GM13977 (cell line): ENCODE measurements at regions not wholly inside any gene's neighbourhood (a gene's known extent, or its start where the extent isn't known, plus 50 kb on each side); places are given as distances from the start of the nearest gene placed in this dataset.
"Not testable (repeated sequence)": the region's sequence is repeated elsewhere in the genome, so short reads cannot be mapped to it uniquely, and the experiment has no call there.

ENCODE experiments used
- DNase-seq: peaks from one replicate; pipeline ENCODE4 v3.0.0; 2012; ENCODE audit warnings: low spot score
- in situ Hi-C: fragments of 300-500 bp; cut with MboI; formaldehyde crosslinking; loops from one replicate; pipeline ENCODE4 v1.12.0; 2022; ENCODE audit warnings: low sequenced_read_pairs, low pct_unique_long_range_greater_than_20kb, mixed read lengths, inconsistent platforms; ENCODE audit not compliant: unreplicated experiment
- TF ChIP-seq, protein P1 (sequence below): IDR thresholded peaks from 2 replicates; pipeline ENCODE4 v1.5.1; 2012; ENCODE audit warnings: mild to moderate bottlenecking, control low read depth; ENCODE audit not compliant: insufficient read depth; ENCODE audit errors: extremely low read depth, missing control alignments

DNA sequence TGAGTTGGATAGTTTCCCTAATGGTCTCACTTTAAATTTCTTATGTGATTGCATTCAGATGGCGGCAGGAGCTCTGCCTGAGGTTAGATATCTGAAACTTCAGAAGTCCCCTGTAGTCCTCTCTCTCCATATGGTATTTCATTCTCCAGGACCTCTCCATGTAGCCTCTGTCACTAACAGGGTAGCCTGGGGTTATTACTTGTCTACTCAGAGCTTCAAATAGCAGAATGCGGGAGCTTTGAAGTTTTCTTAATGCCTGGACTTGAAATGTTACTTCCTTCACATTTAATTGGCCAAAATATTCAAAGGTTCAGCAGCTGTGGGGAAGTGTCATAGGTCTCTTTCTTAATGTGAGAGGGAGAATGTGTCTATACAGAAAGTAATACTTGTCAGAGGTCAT is 1370.4 kb downstream of the GRIK2 start:
- in situ Hi-C loops: no loop called here
- DNase-seq: no peak
- TF ChIP-seq, protein P1, sequence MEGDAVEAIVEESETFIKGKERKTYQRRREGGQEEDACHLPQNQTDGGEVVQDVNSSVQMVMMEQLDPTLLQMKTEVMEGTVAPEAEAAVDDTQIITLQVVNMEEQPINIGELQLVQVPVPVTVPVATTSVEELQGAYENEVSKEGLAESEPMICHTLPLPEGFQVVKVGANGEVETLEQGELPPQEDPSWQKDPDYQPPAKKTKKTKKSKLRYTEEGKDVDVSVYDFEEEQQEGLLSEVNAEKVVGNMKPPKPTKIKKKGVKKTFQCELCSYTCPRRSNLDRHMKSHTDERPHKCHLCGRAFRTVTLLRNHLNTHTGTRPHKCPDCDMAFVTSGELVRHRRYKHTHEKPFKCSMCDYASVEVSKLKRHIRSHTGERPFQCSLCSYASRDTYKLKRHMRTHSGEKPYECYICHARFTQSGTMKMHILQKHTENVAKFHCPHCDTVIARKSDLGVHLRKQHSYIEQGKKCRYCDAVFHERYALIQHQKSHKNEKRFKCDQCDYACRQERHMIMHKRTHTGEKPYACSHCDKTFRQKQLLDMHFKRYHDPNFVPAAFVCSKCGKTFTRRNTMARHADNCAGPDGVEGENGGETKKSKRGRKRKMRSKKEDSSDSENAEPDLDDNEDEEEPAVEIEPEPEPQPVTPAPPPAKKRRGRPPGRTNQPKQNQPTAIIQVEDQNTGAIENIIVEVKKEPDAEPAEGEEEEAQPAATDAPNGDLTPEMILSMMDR: no peak

DNA sequence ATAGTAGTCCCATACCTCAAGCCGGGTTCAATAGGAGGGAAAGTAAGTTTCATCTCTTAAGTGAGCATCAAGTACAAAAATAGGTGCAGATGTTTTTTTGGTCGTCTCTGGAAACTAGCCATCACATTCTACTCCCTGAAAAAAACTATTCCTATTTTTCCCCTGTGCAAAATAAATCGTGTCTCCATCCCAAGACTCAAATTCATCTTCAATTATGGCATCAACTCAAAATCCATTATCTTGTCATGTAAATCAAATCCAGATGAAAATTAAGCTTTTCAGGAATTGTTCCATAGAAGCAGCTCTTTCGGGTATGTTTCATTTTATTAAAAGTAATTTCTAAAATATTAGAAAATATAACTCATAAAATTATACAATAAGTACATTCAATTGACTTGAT is 1368.4 kb downstream of the GRIK2 start:
- in situ Hi-C loops: no loop called here
- no peak for DNase-seq
- TF ChIP-seq, protein P1: no peak

DNA sequence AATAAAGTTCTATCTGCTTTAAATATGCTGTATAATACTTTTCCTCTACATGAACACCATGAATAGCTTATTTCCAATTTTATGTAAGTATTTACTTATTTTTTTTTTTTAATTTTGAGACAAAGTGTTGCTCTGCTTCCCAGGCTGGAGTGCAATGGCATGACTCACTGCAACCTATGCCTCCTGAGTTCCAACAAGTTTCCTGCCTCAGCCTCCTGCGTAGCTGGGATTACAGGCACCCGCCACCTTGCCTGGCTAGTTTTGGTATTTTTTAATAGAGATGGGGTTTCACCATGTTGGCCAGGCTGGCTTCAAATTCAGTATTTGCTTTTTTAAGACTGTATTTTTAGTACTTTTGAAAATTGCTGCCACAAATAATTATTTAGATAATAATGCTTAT is 1365.9 kb downstream of the GRIK2 start:
- no peak for DNase-seq
- TF ChIP-seq, protein P1: no peak
- in situ Hi-C loops: no loop called here

DNA sequence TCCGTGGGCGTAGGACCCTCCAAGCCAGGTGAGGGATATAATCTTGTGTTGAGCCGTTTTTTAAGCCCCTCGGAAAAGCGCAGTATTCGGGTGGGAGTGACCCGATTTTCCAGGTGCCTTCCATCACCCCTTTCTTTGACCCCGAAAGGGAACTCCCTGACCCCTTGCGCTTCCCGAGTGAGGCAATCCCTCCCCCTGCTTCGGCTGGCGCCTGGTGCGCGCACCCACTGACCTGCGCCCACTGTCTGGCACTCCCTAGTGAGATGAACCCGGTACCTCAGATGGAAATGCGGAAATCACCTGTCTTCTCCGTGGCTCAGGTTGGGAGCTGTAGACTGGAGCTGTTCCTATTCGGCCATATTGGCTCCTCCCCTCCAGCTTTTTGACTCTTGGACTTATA is 1365.0 kb downstream of the GRIK2 start:
- in situ Hi-C loops, DNase-seq: not testable (repeated sequence)

DNA sequence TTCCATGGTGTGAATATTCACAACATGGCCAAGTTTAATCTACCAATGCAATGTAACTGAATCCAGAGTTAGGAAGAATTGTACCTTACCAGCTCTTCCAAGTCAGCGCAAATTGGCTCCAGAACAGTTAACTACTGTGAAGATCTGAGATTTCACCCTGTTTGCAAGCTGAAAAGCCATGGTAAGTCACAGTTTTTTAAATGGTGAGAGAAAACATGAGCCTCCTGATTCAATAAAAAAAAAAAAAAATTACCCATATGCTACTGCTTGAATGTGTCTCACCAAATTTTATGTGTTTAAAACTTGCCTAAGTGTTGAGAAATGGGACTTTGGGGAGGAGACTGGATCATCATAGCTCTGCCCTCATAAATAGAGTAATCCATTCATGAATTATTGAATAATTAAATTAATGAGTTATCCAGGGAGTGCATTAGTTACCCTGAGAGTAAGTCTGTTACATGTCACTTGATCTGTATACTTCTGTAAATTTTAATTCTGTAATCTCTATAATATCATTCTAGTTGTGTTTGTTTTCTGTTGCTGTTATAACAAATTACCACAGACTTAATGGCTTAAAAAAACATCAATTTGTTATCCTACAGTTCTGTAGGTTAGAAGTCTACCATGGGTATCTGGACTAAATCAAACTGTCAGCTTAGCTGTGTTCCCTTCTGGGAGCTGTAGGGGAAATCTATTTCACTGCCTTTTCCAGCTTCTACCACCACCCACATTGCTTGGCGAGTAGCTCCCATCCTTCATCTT is 1355.9 kb downstream of the GRIK2 start:
- TF ChIP-seq, protein P1: no peak
- DNase-seq: no peak
- in situ Hi-C loops: no loop called here

DNA sequence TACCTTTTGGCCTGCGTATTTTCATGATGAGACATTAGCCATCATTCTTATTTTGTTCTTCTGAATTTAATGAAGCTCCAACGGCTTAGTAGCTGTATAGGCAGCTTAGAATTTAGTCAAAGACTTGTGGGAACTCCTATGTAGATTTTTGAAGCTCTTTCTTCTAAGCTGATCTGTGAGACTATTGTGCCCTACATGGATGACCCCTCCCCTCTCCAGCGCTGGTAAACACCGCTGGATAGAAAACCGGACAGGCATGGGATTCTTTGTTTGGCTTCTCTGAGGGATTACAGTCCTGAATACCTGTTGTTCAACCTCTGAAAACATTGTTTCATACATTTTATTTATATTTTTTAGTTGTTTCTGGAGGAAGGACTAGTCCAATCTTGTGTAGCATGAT is 1353.4 kb downstream of the GRIK2 start:
- DNase-seq: no peak
- TF ChIP-seq, protein P1: no peak
- in situ Hi-C loops: no loop called here

DNA sequence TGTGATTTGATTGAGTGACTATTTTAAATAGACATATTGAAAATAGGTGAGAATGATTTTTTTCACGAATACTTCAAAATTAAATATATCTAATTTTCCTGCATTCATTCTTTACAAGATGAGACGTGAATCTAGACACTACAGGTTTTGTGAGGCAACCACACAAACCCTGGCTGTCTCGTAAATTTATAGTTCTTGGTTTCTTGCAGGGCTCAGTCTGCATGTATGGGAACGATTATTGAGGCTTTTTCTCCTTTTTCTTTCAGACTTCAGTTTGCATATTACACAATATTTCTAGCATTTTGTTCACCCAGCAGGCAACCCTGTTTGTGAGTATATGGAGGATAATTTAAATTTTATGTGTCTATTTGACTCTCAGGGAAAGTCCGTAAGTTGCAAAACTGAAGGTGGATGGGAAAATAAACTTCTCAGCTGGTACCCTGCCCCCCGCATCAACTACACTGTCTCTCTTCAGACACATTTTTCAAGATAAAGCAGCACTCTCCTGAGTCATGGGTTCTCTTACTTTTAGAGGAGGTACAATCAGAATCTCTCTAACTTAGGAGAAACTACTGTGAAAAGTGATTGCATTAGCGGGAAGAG is 1349.3 kb downstream of the GRIK2 start:
- TF ChIP-seq, protein P1: no peak
- in situ Hi-C loops: no loop called here
- DNase-seq: no peak
